NCI-H2107 treated with DMSO at 0.1 percent for 48 hours (cell line): ENCODE measurements at regions not wholly inside any gene's neighbourhood (a gene's known extent, or its start where the extent isn't known, plus 50 kb on each side); places are given as distances from the start of the nearest gene placed in this dataset.

Source experiments
- DNase-seq: peaks from one replicate; lab custom pipeline; 2025; ENCODE audit not compliant: unreplicated experiment; lab: John Stamatoyannopoulos, UW

DNA sequence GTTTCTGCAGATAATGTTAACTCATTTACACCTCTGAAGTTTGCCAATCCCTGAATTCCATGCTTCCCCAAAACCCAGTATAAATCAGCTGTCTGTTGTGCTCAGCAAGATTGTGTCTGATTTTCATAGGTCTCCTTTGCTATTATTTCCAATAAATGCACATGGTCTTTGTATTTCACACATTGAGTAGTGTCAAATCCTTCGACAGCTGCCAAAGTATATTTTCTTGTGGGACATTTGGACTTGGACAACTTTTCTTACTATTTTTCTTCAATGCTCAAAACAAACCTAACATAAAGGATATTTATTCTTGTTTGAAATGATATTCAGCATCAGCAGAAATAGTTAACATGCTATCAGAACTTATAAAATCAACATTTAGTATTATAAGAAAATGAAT lies 406.1 kb upstream of the OR4E1 start:
- DNase-seq: no peak

DNA sequence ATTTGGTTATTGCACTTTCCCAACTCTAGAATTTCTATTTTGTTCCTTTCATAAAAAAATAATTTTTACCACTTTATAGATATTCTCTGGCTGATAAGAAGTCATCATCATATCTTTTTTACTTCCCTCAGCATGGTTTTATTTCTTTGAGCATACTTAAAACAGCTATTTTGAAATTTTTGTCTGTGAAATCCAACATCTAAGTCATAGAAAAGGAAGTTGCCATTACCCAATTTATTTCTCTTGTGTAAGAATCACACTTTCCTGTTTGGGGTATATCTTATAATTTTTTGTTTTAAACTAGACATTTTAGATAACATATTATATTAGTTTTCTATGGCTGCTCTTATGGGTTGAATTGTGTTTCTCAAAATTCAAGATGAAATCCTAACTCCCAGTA lies 400.2 kb upstream of the OR4E1 start:
- DNase-seq: no peak

- no peak for DNase-seq
Observed at GRCh38 chr14:22071006-22071405, 397.4 kb upstream of the OR4E1 start.

GRCh38 chr14:22070119-22070982 lies 396.7 kb upstream of the OR4E1 start:
- no peak for DNase-seq

DNA sequence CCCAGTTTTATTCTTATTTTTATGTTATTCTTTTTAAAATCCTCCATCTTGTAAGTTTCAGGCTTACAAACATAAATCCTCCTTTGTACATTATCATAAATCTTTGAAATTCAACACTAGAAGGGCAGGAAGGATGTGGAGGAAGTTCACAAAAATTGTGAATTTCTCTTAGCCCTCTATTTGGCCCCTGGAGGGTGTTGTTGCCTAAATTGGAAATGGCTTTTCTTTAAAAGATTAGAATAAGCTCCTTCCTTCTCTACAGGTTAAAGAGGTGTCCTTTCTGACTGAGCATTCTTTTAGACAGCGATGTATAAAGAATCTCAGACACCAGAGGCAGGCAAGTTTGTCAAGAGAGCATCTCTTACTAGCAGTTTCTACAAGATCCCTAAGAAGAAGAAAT lies 391.7 kb upstream of the OR4E1 start:
- no peak for DNase-seq

- no peak for DNase-seq
Observed at GRCh38 chr14:22059201-22059600, 385.6 kb upstream of the OR4E1 start.

- DNase-seq: no peak
Observed at GRCh38 chr14:22052795-22053194, 379.2 kb upstream of the OR4E1 start.

GRCh38 chr14:22047115-22047514 lies 373.5 kb upstream of the OR4E1 start:
- DNase-seq: no peak

DNA sequence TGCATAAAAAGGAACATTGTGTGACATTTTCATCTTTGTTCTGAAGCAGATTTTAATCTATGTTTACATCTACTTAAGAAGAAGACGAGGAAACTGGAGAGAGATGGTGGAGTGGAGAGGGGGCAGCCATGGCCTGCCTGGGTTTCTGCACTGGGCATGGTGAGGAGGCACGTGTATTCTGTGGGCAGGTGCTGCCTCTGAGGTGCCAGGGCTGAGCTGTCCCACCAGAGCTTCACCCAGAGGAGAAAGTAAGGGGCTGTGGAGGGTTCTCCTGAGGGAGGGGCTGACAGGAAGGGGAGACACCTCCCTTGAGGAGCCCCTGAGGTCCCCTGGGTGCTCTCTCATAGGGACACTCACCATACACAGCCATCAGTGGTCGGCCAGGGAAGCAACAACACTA lies 372.4 kb upstream of the OR4E1 start:
- no peak for DNase-seq

DNA sequence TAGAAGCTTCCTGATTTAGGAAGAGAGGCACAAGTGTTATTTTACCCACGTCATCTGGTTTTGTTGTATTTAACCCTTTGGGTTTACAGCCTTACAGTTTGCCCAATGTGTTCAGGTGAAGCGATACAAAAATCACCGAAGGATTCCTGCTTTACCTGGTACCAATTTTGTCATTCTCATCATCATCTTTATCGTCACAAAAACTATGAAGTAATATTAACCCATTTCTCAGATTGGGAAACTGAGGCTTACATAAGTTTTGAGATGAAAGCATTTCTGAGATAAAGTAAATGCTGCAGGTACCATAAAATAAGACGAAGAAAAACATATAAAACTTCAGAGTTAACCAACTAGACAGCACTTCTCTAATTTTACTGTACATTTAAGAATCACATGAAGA lies 370.6 kb upstream of the OR4E1 start:
- no peak for DNase-seq

DNA sequence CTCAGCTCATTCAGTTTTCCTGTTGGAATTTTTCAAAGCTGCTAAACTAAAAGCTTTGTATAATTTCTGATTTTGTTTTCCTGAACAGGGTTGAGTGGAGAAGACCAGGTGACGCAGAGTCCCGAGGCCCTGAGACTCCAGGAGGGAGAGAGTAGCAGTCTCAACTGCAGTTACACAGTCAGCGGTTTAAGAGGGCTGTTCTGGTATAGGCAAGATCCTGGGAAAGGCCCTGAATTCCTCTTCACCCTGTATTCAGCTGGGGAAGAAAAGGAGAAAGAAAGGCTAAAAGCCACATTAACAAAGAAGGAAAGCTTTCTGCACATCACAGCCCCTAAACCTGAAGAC lies 367.1 kb upstream of the OR4E1 start:
- DNase-seq: no peak

GRCh38 chr14:22039938-22040780 lies 366.5 kb upstream of the OR4E1 start:
- no peak for DNase-seq

GRCh38 chr14:22036541-22037239 lies 363.1 kb upstream of the OR4E1 start:
- no peak for DNase-seq

DNA sequence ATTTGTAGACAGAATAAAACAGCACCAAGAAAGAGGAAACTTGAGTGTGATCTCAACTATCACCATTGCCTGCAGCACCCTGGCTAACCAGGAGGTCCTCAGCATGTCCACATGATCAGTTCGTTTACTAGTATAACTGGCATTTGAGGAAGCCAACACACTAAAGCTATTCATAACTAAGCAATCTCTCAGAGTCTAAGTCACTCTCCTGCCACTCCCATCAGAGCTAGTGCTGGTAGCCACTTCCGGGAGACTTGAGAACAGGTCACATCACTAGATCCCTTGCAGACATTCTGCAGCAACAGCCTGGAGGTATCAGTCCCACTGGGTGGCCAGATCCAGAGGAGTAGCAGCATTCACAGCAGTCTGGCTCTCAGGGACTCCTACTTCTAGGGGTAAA lies 352.9 kb upstream of the OR4E1 start:
- DNase-seq: no peak

GRCh38 chr14:22025879-22026278 lies 352.3 kb upstream of the OR4E1 start:
- DNase-seq: no peak

DNA sequence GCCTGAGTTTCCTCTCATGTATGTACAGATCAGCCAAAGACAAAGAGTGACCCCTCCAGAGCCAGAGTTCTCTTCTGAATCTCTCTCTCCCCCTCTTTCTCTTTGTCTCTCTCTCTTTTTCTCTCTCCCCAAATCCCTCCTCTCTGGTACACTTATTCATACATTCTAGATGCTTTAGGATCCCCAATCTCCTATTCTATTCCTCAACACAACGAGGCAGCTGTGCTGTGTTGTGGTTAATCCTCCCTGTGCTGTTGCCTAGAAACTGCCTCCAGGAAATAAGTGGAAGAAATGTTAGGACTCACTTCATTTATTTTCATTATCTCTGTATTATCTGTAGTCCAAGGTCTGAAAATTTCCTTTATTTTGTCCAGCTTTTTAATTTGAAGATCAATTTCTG lies 350.5 kb upstream of the OR4E1 start:
- no peak for DNase-seq

DNA sequence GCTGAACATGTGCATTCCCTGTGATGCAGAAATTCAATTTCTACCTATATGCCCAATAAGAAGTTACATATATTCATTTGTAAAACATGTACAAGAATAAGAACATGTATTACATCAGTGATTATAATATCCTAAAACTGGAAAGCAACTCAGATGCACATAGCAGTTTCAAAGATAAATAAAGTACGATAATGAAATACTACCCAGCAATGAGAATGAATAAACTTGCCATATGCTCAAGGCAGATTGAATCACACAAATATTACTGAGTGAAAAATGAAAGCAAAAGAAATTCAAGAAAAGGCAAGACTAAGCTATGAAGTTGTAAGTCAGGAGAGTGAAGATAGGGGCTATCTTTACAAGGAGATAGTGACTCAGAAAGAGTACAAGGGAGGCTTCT lies 345.3 kb upstream of the OR4E1 start:
- DNase-seq: no peak

- DNase-seq: no peak
Observed at GRCh38 chr14:22012452-22012851, 338.8 kb upstream of the OR4E1 start.

DNA sequence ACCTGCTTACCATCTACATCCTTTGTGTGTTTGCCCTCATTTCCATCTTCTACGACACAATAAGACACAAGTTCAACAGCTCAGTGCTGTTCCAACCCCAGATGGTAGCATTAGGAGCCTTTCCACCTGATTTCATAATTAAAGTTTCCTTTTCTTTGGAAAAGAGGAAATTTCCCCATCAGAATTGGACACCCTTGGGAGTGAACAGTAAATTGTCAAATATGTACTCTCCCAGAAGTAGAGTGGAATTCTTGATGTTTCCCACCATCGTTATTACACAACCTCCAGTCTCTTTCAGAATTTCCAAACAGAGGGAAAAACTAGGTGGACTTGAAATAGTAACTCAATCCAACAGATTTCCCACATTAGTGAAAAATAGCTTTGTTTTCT lies 337.6 kb upstream of the OR4E1 start:
- no peak for DNase-seq

DNA sequence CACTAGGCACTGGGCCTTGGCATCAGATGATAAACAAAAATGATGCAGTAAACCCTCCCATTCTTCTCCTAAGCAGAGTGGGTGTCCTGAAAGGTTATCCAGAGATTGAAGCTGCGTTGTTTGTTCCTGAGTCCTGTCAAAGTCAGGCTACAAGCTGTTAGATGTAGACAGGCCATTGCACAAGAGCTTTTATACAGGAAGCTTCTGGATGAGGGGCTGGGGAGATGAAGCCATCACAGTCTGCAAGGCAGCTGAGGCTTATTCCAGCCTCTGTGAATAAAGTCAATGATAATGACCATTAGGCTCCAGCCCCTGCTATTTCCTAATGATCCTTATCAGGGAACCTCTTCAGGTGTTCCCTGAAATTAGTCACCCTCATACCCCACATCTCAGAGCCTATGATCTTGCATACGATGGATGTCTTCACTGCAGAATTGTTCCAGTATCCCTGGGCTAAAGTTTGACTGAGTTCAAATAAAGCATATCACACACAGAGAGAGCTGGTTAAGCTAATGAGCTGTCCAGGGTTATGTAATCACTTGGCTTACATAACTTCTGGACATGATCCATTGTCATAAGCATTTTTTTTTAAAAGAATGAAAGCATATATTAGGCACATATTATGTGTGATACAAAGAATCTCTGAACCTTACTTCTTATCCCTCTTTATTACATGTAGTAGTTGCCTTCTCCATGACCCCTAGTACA lies 337.1 kb upstream of the OR4E1 start:
- DNase-seq: no peak

- DNase-seq: no peak
Observed at GRCh38 chr14:22008766-22009165, 335.1 kb upstream of the OR4E1 start.
